Motor neuron (in vitro differentiated cells): ENCODE measurements at regions not wholly inside any gene's neighbourhood (a gene's known extent, or its start where the extent isn't known, plus 50 kb on each side); places are given as distances from the start of the nearest gene placed in this dataset.

Experiments
- ATAC-seq, 8 experiments: fragments of 200-7000 bp; cut with Tn5 transposase; replicated peaks in 6 of 8; 2 replicates each; pipeline ENCODE4 v1.8.0; 2021; ENCODE audit warnings: mild to moderate bottlenecking in 8 of 8, moderate library complexity in 8 of 8
- H3K27ac ChIP-seq, 2 donors: fragments of 250-450 bp; sonication (Bioruptor Pico); 2 replicates each; pipeline ENCODE4 v1.9.0; 2021; ENCODE audit warnings: antibody characterized with exemption in 2 of 2, mild to moderate bottlenecking in 2 of 2, moderate library complexity in 1 of 2
- H3K4me1 ChIP-seq, 2 donors: fragments of 250-450 bp; sonication (Bioruptor Pico); replicated peaks in 1 of 2; 2 replicates each; pipeline ENCODE4 v1.6.1; 2021; ENCODE audit warnings: antibody characterized with exemption in 2 of 2, mild to moderate bottlenecking in 2 of 2, moderate library complexity in 1 of 2
- H3K4me3 ChIP-seq, 5 donors: fragments of 250-450 bp; sonication (Bioruptor Pico); 2 replicates each; pipeline ENCODE4 v1.9.0; 2021; ENCODE audit warnings: antibody characterized with exemption in 5 of 5, mild to moderate bottlenecking in 5 of 5, moderate library complexity in 4 of 5
- WGBS, 10 experiments: fragments of 450-650 bp; shearing (Covaris generic); methylation state at CpG; one replicate each; pipeline ENCODE4 v1.0.0; 2022; 5-methylcytosine and 5-hydroxymethylcytosine counted together
- in situ Hi-C, 9 experiments: fragments of 400-800 bp; cut with MboI; loops; one replicate each; pipeline ENCODE4 v1.15.0; 2021; ENCODE audit warnings: low sequenced_read_pairs in 9 of 9, low pct_unique_long_range_greater_than_20kb in 2 of 9; ENCODE audit not compliant: unreplicated experiment in 9 of 9

GRCh38 chr20:40738976-40739375 is 49.9 kb upstream of the MAFB start:
- Histone ChIP-seq H3K27ac (no peak overlapping the region), H3K4me3 (no peak overlapping the region), H3K4me1 (peaks cover 3 to 13% of the 10 kb centered on the region in 2 donors)
- in situ Hi-C loops: no loop called here
- WGBS, 10 experiments: 0 to 94% (median 27%) methylated on average over 2 to 9 of the region's 9 CpGs; no CpG with 5 or more reads in 1 of the 10 experiments
- ATAC-seq: peak in 5 of 8 experiments; percentile 81 to 98 (median 94)

DNA sequence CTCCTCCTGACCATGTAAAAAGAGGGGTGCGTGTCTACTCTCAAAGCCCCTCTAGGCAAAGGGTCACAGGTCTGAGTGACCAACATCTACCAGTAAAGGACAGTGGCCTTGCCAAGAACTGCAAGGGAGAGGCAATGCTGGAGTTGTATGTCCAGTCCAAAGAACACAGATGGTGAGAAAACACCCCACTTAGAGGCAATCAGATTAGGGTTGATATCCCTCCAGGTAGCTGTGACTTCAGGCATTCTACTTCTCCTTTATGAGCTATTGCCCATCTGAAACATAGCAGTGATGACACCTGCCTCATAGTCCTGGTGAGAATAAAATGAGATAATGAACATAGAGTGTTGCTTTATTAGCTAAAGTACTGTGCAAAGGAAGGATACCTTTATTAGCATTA is 50.8 kb upstream of the MAFB start:
- Histone ChIP-seq H3K4me3 (no peak overlapping the region), H3K4me1 (peaks cover 3 to 15% of the 10 kb centered on the region in 2 donors)
- WGBS, 10 experiments: 0% methylated on average over 1 of the region's 1 CpG; no CpG with 5 or more reads in 9 of the 10 experiments

DNA sequence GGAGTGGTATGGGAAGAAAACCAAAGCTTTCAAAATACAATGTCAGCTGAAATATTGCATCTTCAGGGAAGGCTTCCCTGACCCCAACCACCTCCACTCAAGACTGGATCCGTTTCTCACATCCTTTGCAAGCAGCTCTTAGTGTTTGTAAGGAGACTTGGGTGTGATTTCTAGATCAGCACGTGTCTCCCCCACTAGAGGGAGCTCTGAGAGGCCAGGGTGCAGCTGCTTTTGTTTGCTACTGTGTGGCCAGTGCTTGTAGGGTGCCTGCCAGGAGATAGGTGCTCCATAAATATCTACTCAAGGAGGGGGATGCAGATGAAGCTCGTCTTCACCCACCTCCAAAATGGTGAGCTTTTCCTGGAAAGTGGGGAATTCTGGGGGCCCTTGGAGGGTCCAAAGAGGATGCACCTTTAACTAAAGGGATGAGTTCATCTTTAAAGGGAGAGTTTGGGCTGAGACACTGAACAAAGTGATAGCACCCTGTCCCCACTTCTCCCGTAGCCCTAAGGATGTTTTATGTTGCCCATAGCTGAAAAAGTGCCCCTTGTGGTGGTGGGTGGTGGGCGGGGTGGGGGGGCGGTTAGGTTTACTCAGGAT is 52.6 kb upstream of the MAFB start:
- H3K4me1 ChIP-seq: peaks cover 3 to 15% of the 10 kb centered on the region in 2 donors
- in situ Hi-C loops: no loop called here
- ATAC-seq: peak in 3 of 8 experiments; percentile 23 to 68 (median 68)
- no peak overlapping the region for H3K4me3 ChIP-seq
- H3K27ac ChIP-seq: no peak overlapping the region
- 0 to 80% (median 0%) methylated on average over 1 to 2 of the region's 6 CpGs; no CpG with 5 or more reads in 5 of the 10 experiments for WGBS, 10 experiments

More for the DNA sequence above, 50.8 kb upstream of the MAFB start:
- in situ Hi-C loops: no loop called here
- no peak for ATAC-seq
- H3K27ac ChIP-seq: no peak overlapping the region

DNA sequence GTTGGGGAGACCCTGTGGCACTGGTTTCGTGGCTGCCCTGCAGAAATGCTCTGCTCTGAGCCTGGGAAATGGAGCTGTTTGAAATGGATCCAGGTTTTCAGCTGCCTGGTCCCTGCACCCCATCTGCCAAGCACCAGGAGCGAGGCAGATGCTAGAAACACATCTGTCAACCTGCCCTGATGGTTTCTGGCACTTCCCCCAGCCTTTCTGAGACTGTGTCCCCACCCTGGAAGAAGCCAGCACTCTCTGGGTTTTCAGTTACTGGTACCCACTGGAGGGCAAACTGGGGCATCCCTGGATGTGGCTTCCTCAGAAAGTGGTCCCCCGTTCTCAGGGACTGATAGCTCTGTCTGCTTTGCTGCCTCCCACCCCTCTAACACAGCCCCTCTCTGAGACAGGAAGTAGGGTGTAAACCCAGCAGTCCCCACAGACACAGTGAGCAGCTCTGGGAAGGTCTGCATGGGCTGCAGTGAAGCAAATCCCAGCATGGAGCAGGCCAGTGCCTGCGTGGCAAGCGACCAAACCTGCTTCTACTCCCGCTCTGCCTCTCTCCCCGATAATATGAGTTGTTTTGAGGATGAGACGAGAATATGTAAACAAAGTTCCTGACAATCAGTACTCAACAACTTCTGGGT is 54.2 kb upstream of the MAFB start:
- 0 to 86% (median 72%) methylated on average over 1 to 8 of the region's 8 CpGs; no CpG with 5 or more reads in 3 of the 10 experiments for WGBS, 10 experiments
- in situ Hi-C loops: no loop called here
- peaks cover 3 to 12% of the 10 kb centered on the region in 2 donors for H3K4me1 ChIP-seq
- no peak overlapping the region for H3K27ac ChIP-seq
- ATAC-seq: no peak
- H3K4me3 ChIP-seq: no peak overlapping the region

GRCh38 chr20:40744072-40744817 is 55.2 kb upstream of the MAFB start:
- WGBS, 10 experiments: 9 to 85% (median 37%) methylated on average over 3 to 12 of the region's 15 CpGs
- Histone ChIP-seq H3K4me3 (no peak overlapping the region), H3K4me1 (peaks cover 0 to 2% of the 10 kb centered on the region in 2 donors), H3K27ac (no peak overlapping the region)
- peak in 3 of 8 experiments; percentile 57 to 81 (median 76) for ATAC-seq
- in situ Hi-C loops: no loop called here

DNA sequence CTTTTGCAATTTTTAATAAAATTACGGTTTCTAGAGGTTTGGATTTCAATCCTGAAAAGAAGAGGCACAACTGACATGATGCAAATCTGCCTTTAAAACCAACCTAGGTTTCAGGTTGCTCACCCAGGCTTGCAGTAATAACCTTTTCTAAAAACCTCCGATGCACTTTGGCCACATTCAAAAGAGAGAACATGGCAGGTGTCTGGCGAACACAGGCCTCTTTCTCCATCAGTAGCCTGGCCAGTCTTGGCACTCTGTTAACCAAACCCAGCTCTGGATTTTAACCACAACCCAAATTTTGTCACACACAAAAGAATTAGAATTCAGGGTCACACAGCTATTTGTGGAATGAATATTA is 55.8 kb upstream of the MAFB start:
- in situ Hi-C loops: no loop called here
- 27 to 93% (median 62%) methylated on average over 1 to 3 of the region's 3 CpGs; no CpG with 5 or more reads in 1 of the 10 experiments for WGBS, 10 experiments
- ATAC-seq: no peak
- Histone ChIP-seq H3K27ac (no peak overlapping the region), H3K4me3 (no peak overlapping the region), H3K4me1 (peaks cover 0 to 2% of the 10 kb centered on the region in 2 donors)

- ATAC-seq: no peak
- Histone ChIP-seq H3K4me1 (peaks cover 0 to 2% of the 10 kb centered on the region in 2 donors), H3K4me3 (no peak overlapping the region), H3K27ac (no peak overlapping the region)
- in situ Hi-C loops: no loop called here
- 40 to 100% (median 86%) methylated on average over 1 to 5 of the region's 5 CpGs; no CpG with 5 or more reads in 4 of the 10 experiments for WGBS, 10 experiments
These were observed 57.2 kb upstream of the MAFB start for GRCh38 chr20:40746251-40746650.

DNA sequence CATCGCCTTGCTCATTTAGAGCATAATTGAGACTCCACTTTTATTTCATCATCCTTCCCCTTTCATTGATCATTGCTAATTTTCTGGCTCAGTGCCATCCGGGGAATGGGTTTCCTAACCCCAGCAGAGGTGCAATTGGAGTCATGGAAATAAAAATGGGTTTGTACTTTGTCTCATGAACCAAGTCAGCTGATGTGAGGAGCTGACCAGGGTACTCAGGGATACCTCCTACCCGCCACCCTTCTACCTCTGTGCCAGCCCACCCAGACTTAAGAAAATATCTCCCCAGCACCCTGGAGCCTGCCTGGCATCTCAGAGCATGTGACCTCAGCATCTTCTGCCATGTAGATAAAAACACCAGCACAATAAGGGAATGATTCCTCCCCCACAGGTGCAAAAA is 59.1 kb upstream of the MAFB start:
- Histone ChIP-seq H3K4me1 (peaks cover 0 to 2% of the 10 kb centered on the region in 2 donors), H3K27ac (no peak overlapping the region), H3K4me3 (no peak overlapping the region)
- 50 to 100% (median 83%) methylated on average over 1 to 3 of the region's 3 CpGs; no CpG with 5 or more reads in 3 of the 10 experiments for WGBS, 10 experiments
- ATAC-seq: no peak
- in situ Hi-C loops: no loop called here

DNA sequence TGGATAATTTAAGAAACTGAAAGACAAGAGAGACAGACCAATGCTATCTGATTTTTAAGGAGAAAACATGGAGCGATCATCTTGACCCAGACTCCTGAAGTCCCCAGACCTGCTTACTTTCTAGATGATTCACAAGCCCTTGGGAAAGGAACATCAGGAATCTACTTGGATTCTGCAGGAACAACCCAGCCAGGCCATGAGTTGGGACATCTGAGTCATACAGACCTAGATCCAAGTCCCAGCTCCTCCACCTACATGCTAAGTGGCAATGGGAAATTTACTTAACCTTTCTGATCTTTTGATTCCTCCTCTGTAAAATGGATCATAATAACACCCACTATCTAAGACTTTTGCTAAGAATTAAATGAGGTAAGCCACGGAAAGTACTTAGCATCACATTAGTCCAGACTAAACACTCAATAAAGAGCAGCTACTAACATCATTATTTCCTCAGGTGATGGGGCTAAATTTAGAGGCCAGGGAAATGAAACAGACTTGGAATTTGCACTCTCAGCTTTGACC is 61.0 kb upstream of the MAFB start:
- in situ Hi-C loops: no loop called here
- WGBS, 10 experiments: 60 to 100% (median 97%) methylated on average over 1 to 2 of the region's 2 CpGs; no CpG with 5 or more reads in 4 of the 10 experiments
- Histone ChIP-seq H3K27ac (no peak overlapping the region), H3K4me3 (no peak overlapping the region), H3K4me1 (no peaks in the 10 kb centered on the region)
- peak in 1 of 8 experiments; percentile 39 for ATAC-seq

GRCh38 chr20:40750541-40751035 is 61.6 kb upstream of the MAFB start:
- no peak for ATAC-seq
- Histone ChIP-seq H3K27ac (no peak overlapping the region), H3K4me3 (no peak overlapping the region), H3K4me1 (no peaks in the 10 kb centered on the region)
- 15 to 72% (median 46%) methylated on average over 1 to 5 of the region's 5 CpGs; no CpG with 5 or more reads in 2 of the 10 experiments for WGBS, 10 experiments
- in situ Hi-C loops: no loop called here

- no peak for ATAC-seq
- 47 to 100% (median 82%) methylated on average over 1 to 4 of the region's 4 CpGs; no CpG with 5 or more reads in 1 of the 10 experiments for WGBS, 10 experiments
These were observed 64.4 kb upstream of the MAFB start for GRCh38 chr20:40753472-40753871.

DNA sequence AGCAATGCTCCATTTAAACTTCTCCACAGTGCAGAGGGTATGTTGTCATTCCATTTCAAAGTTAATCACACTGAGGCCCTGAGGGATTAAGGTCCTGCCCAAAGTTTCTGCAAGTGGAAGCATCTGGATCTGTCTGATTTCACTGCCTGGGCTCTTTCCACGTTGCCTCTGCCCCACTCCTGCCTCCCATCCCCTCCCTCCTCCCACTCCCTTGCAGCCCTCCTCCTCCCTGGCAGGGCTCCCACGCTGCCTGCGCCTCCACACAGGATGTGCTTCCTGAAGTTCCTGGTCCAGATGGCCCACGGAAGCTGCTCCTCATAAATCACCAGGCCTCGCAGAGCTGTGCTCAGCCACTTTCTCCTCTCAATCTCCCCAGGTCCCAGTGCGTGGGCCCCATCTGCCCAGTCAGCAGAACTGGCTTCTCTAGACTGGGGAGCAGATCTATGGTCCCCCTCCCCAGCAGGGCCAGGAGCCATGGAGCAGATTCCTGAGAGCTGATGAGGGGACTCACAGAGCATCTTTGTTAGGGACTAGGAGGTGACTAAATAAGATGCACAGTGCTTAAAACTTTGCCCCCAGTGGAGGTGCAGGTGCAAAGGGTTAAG is 65.4 kb upstream of the MAFB start:
- 20% methylated on average over 1 of the region's 6 CpGs; no CpG with 5 or more reads in 9 of the 10 experiments for WGBS, 10 experiments
- ATAC-seq: peak in 4 of 8 experiments; percentile 27 to 79 (median 40)
- in situ Hi-C loops: no loop called here
- H3K4me1 ChIP-seq: no peaks in the 10 kb centered on the region
- no peak overlapping the region for H3K27ac ChIP-seq
- H3K4me3 ChIP-seq: no peak overlapping the region

More at GRCh38 chr20:40753472-40753871, 64.4 kb upstream of the MAFB start:
- no peaks in the 10 kb centered on the region for H3K4me1 ChIP-seq
- in situ Hi-C loops: no loop called here
- H3K4me3 ChIP-seq: no peak overlapping the region
- H3K27ac ChIP-seq: no peak overlapping the region
